ENCODE measurements at regions not wholly inside any gene's neighbourhood (a gene's known extent, or its start where the extent isn't known, plus 50 kb on each side); places are given as distances from the start of the nearest gene placed in this dataset.

DNA sequence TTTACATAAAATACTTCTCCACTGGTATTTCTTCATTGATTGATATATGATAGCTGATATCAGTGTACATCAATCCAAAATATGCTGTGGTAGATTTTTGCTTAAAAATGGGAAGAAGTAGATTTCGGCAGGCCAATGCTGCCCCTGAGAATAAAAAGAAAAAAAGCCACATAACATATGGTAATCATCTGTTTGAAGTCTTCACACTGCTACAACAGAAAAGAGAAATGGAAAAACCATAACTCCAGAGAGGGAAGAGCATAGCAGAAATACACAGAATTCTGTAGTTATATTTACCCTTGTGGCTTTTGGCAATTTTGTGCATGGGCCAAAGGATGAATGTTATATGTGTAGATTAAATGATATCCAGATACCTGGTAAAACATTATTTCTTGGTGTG, 143.1 kb upstream of the KCNMB2 start:
- H3K9me3 Mint-ChIP-seq, result no peaks in the 10 kb centered on the region
- no peak for DNase-seq
- peaks cover 0 to 10% (median 2%) of the 10 kb centered on the region in 5 donors for H3K27me3 Mint-ChIP-seq
- H3K4me3 Mint-ChIP-seq, result no peak overlapping the region
- POLR2A ChIA-PET, result no interaction called here
- no peak overlapping the region for H3K27ac Mint-ChIP-seq
- no peak for ATAC-seq
- H3K4me1 Mint-ChIP-seq, result no peaks in the 10 kb centered on the region
- H3K36me3 Mint-ChIP-seq, result no peaks in the 10 kb centered on the region

DNA sequence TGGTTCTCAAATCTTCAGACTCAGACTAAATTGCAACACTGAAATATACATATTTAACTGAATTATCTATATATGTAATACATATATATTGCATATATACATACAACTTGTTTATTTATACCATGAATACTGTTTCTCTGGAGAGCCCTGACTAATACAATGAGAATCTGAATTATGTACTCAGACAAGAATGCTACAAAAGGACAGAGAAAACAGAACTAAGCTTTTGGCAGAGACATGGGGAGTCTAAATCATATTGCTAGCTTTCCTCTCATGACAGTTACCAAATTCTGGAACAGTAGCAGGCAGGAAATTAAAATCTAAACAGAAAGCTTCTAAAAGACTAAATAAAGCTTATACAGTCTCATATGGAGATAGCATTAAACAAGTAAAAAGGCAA, 142.4 kb upstream of the KCNMB2 start:
- POLR2A ChIA-PET, result no interaction called here
- H3K36me3 Mint-ChIP-seq, result no peaks in the 10 kb centered on the region

DNA sequence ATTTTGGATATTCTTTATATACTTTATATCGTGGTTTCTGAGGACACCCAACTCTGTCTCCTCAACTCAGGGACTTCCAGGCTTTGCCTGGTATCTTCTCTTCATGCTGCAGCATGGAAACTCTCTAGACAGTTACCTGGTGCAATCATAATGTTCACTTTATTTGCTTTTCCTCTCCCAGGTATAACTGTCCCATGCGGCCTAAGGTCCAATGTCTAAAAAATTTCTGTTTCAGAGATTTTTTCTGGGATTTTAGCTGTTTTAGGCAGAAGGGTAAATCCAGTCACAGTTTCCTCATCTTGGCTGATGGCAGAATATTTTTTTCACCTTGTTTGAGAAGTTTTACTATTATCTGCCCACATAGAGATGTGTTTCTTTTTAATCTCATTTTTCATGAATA, 139.9 kb upstream of the KCNMB2 start:
- POLR2A ChIA-PET, result no interaction called here

More for the DNA sequence above, 142.4 kb upstream of the KCNMB2 start:
- H3K27me3 Mint-ChIP-seq, result peaks cover 0 to 10% (median 2%) of the 10 kb centered on the region in 5 donors
- H3K27ac Mint-ChIP-seq, result no peak overlapping the region
- no peak overlapping the region for H3K4me3 Mint-ChIP-seq
- ATAC-seq (no peak), DNase-seq (no peak)
- H3K4me1 Mint-ChIP-seq, result no peaks in the 10 kb centered on the region
- H3K9me3 Mint-ChIP-seq, result no peaks in the 10 kb centered on the region

DNA sequence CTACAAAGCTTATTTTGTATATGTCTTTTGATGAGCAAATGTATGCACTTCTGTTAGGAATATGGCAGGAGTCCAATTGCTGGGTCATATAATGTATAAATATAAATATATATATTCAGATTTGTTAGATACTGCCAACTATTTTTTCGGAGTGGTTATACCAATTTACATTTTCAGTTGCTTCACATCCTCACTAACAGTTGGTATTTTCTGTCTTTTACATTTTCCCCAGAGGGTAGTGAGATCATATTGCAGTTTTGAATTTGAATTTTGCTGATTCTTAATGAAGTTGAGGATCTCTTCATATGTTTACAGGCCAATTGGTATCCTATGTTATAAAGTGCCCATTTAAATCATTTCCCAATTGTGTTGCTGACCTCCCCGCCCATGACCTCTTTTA, 139.0 kb upstream of the KCNMB2 start:
- Mint-ChIP-seq H3K27ac (no peak overlapping the region), H3K27me3 (peaks cover 0 to 4% (median 2%) of the 10 kb centered on the region in 5 donors), H3K4me1 (no peaks in the 10 kb centered on the region), H3K4me3 (no peak overlapping the region), H3K36me3 (no peaks in the 10 kb centered on the region), H3K9me3 (no peaks in the 10 kb centered on the region)
- DNase-seq, result no peak
- POLR2A ChIA-PET, result no interaction called here
- ATAC-seq, result no peak

More for the DNA sequence above, 139.9 kb upstream of the KCNMB2 start:
- Mint-ChIP-seq H3K4me3 (no peak overlapping the region), H3K4me1 (no peaks in the 10 kb centered on the region), H3K27me3 (peaks cover 0 to 2% (median 0%) of the 10 kb centered on the region in 5 donors), H3K9me3 (no peaks in the 10 kb centered on the region), H3K27ac (no peak overlapping the region), H3K36me3 (no peaks in the 10 kb centered on the region)
- ATAC-seq (no peak), DNase-seq (no peak)

DNA sequence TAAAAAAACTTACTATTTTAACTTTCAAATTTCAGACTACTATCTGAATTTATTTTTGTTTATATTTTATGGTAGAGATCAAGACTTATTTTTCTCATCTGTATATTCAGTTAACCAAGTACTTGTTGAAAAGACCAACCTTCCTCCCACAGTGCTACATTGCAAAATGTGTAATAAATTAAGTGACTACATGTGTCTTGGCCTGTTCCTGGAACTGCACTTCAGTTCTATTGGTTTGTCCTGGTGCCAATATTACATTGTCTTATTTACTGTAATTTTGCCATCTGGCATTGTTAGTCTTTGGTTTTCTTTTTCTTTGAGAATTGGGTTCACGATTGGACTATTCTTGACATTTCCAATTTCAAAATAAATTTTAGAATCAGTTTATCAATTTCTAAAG, 138.4 kb upstream of the KCNMB2 start:
- no peak overlapping the region for H3K27ac Mint-ChIP-seq
- ATAC-seq (no peak), DNase-seq (no peak)
- H3K27me3 Mint-ChIP-seq, result peaks cover 0 to 4% (median 2%) of the 10 kb centered on the region in 5 donors
- no peaks in the 10 kb centered on the region for H3K4me1 Mint-ChIP-seq
- POLR2A ChIA-PET, result no interaction called here
- H3K36me3 Mint-ChIP-seq, result no peaks in the 10 kb centered on the region
- H3K4me3 Mint-ChIP-seq, result no peak overlapping the region
- H3K9me3 Mint-ChIP-seq, result no peaks in the 10 kb centered on the region

DNA sequence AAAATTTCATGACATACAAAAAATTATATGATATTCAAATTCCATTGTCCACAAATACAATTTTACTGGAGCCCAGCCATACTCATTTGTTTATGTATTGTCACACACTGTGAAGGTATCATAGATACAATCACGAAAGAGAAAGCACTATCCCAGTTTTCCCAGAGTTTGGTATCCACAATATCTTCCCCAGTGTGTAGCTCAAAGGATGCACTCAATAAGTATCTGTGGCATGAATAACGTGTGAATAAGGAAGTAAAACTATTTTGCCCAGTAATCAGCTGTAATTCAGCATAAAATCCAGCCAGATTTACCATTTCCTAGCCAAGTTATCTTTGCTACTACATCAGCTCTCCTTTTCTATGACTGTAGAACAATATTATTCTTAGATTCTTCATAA, 131.3 kb upstream of the KCNMB2 start:
- no peaks in the 10 kb centered on the region for H3K36me3 Mint-ChIP-seq

DNA sequence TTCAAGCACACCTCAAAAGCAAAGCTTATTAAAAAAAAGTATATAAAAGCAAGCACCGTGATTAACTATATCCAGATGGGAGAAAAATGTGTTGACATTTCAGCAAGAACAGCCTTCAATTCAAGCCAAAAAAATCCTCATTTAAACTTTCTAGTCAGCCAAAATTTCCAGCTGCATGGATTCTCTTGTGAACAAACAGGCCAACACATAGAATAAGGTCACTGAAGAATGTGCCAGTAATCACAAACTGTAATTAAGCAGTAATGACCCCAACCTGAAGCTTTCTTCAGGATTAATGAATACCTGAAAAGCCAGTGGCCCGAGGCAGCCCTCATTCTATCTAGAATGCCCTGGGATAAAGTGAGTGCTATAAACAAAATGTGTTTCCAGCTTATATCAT, 130.7 kb upstream of the KCNMB2 start:
- Mint-ChIP-seq H3K4me1 (no peaks in the 10 kb centered on the region), H3K27me3 (peaks cover 6 to 11% (median 9%) of the 10 kb centered on the region in 5 donors), H3K36me3 (no peaks in the 10 kb centered on the region), H3K9me3 (no peaks in the 10 kb centered on the region), H3K27ac (no peak overlapping the region), H3K4me3 (no peak overlapping the region)
- POLR2A ChIA-PET, result no interaction called here
- ATAC-seq (no peak), DNase-seq (no peak)

More for the DNA sequence above, 131.3 kb upstream of the KCNMB2 start:
- Mint-ChIP-seq H3K9me3 (no peaks in the 10 kb centered on the region), H3K4me1 (no peaks in the 10 kb centered on the region), H3K4me3 (no peak overlapping the region), H3K27ac (no peak overlapping the region), H3K27me3 (peaks cover 6 to 9% (median 8%) of the 10 kb centered on the region in 5 donors)
- DNase-seq, result no peak
- no peak for ATAC-seq
- POLR2A ChIA-PET, result no interaction called here

DNA sequence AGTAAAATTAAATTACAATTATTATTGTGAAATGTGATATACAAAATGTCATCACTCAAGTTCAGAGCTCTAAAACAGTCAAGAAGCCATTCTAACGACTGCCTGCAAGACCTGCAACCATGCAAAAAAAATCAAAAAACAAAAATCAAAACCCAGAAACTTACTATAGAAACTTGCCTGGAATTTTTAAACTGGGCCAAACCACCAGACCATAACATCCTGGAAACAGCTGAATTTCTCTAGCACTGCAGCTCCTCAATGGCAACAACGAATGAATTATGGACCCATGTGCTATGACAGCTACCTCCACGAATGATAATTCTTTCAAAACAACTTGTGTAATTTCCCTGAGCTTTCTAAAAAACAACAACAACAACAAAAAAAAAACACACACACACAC, 130.0 kb upstream of the KCNMB2 start:
- POLR2A ChIA-PET, result no interaction called here
- no peak for ATAC-seq

DNA sequence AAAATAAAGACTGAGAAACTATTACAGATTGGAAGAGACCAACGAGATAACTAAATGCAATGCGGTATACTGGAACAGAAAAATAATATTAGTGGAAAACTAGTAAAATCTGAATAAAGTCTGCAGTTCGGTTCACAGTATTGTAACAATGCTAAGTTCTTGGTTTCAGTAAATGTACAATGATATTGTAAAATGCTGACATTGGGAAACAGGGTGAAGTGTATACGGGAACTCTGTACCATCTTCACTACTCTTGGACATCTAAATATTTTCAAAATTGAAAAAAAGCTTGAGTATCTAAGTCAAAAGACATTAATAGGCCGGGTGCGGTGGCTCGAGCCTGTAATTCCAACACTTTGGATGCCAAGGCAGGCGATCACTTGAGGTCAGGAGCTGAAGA, 120.9 kb upstream of the KCNMB2 start:
- Mint-ChIP-seq H3K36me3 (no peaks in the 10 kb centered on the region), H3K27me3 (peaks cover 0 to 20% (median 4%) of the 10 kb centered on the region in 5 donors), H3K4me1 (no peaks in the 10 kb centered on the region), H3K27ac (no peak overlapping the region), H3K4me3 (no peak overlapping the region), H3K9me3 (no peaks in the 10 kb centered on the region)
- ATAC-seq (no peak), DNase-seq (no peak)
- POLR2A ChIA-PET, result no interaction called here

More for the DNA sequence above, 130.0 kb upstream of the KCNMB2 start:
- no peaks in the 10 kb centered on the region for H3K4me1 Mint-ChIP-seq
- H3K27me3 Mint-ChIP-seq, result peaks cover 8 to 13% (median 11%) of the 10 kb centered on the region in 5 donors
- H3K4me3 Mint-ChIP-seq, result no peak overlapping the region
- no peaks in the 10 kb centered on the region for H3K9me3 Mint-ChIP-seq
- DNase-seq, result no peak
- H3K36me3 Mint-ChIP-seq, result no peaks in the 10 kb centered on the region
- H3K27ac Mint-ChIP-seq, result no peak overlapping the region

DNA sequence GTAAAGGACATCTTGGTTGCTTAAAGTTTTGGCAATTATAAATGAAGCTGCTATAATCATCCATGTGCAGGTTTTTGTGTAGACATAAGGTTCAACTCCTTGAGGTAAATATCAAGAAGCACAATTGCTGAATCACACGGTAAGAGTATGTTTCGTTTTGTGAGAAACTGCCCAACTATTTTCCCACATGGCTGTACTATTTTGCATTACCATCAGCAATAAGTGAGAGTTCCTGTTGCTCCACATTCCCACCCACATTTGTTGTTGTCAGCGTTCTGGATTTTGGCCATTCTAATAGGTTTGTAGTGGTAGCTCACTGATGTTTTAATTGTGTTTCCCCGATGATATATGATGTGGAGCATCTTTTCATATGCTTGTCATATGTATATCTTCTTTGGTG, 118.5 kb upstream of the KCNMB2 start:
- H3K36me3 Mint-ChIP-seq, result no peaks in the 10 kb centered on the region
- POLR2A ChIA-PET, result no interaction called here
- no peak for ATAC-seq
- H3K27ac Mint-ChIP-seq, result no peak overlapping the region
- peaks cover 0 to 9% (median 0%) of the 10 kb centered on the region in 5 donors for H3K27me3 Mint-ChIP-seq
- H3K4me3 Mint-ChIP-seq, result no peak overlapping the region
- no peaks in the 10 kb centered on the region for H3K4me1 Mint-ChIP-seq
- DNase-seq, result no peak
- H3K9me3 Mint-ChIP-seq, result no peaks in the 10 kb centered on the region

DNA sequence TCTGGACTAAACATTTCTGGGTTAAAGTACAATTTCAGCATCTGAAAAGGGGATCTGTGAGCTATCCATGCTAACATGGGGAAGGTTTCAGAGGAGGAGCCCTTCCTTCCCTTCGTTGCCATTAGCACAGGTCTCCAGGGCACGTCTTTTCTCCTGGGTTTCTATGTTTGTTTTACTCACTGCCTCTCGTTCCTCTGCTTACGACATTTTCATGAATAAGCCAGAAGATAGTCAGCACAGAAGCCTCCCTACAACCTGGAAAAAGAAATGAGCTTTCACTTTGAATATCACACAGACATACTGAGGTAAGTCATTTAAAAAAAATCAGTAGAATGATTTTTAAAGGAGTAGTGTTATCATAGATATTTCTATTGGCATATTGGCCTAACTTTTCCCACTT, 117.2 kb upstream of the KCNMB2 start:
- H3K9me3 Mint-ChIP-seq, result no peaks in the 10 kb centered on the region
- POLR2A ChIA-PET, result no interaction called here
- no peak overlapping the region for H3K4me3 Mint-ChIP-seq
- no peak overlapping the region for H3K27ac Mint-ChIP-seq
- H3K36me3 Mint-ChIP-seq, result no peaks in the 10 kb centered on the region
- no peaks in the 10 kb centered on the region for H3K27me3 Mint-ChIP-seq
- no peak for DNase-seq
- ATAC-seq, result no peak
- no peaks in the 10 kb centered on the region for H3K4me1 Mint-ChIP-seq

DNA sequence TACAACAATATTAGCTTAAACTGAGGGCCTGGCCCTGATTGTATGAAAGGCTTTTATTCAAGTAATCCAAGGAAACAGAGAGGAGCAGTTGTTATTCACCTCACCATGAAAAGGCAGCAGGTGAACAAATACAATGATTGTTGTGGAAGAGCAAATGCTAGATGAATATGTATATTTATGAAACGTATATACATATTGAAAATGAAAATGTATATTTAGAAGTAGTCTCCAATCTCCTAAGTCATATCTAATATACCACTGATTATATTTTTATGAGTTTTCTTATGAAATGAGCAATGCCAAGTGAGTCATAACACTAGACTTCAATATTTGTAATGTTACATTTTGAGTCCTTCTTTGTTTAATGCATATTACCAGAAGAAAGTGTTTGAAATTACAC, 116.2 kb upstream of the KCNMB2 start:
- ATAC-seq (no peak), DNase-seq (no peak)
- no peaks in the 10 kb centered on the region for H3K4me1 Mint-ChIP-seq
- H3K27me3 Mint-ChIP-seq, result no peaks in the 10 kb centered on the region
- H3K9me3 Mint-ChIP-seq, result no peaks in the 10 kb centered on the region
- no peak overlapping the region for H3K27ac Mint-ChIP-seq
- H3K4me3 Mint-ChIP-seq, result no peak overlapping the region
- POLR2A ChIA-PET, result no interaction called here
- no peaks in the 10 kb centered on the region for H3K36me3 Mint-ChIP-seq

DNA sequence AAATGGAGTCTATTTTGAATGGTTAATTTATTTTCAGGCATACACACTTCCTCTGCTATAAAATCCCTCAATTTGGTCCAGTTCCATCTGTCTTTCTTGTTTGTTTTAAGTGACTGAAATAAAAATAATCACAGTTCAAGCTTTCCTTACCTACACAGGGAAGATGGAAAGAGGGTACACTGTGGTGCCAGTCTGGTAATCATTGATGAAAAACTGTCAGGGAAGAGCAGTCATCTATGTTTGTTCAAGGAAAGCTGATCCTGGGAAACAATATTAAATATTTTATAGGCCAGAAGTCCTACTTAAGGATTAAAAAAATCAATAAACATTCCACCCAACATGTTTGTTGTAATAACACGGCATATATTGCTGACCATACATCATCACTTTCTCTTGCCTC, 115.2 kb upstream of the KCNMB2 start:
- DNase-seq, result no peak
- Mint-ChIP-seq H3K27me3 (peaks cover 0 to 1% (median 0%) of the 10 kb centered on the region in 5 donors), H3K4me1 (no peaks in the 10 kb centered on the region), H3K4me3 (no peak overlapping the region), H3K9me3 (no peaks in the 10 kb centered on the region), H3K36me3 (no peaks in the 10 kb centered on the region), H3K27ac (no peak overlapping the region)
- ATAC-seq, result no peak
- POLR2A ChIA-PET, result no interaction called here

DNA sequence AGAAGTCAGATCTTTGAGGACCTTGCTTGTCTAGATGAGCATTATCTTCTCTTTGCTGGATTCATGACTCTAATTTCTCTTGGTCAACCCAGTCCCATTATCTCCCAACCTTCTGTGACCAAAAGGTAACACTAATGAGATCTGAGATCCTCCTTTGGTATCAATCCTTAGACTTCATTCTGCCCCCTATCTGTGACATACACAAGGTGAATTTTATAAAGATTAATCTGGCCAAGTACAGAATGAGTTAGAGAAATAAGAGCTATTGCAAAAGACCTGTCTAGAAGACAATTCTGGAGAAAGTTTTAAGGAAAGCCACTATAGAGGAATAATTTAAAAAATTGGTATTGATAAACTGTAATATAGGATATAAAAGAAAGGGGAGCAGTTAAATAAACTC, 113.8 kb upstream of the KCNMB2 start:
- no peak for ATAC-seq
- Mint-ChIP-seq H3K4me3 (no peak overlapping the region), H3K9me3 (no peaks in the 10 kb centered on the region), H3K27ac (no peak overlapping the region), H3K36me3 (no peaks in the 10 kb centered on the region), H3K4me1 (no peaks in the 10 kb centered on the region), H3K27me3 (peaks cover 0 to 1% (median 0%) of the 10 kb centered on the region in 5 donors)
- POLR2A ChIA-PET, result no interaction called here
- no peak for DNase-seq

DNA sequence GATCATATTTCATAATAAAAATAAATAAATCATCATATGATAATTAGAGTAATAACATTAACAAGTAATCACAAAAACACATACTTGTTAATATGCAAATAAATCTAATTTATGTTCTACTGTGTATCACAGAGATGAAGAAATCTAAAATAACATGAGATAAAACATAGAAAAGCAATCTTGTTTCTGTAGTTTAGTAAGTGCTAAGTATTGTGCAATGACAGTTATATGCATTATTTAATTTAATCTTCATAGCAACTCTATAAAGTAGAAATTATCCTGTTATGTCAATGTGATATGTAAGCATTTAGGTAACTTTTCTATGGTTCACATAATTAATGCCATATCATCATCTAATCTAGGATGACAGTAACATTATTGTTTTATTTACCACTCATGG, 108.2 kb upstream of the KCNMB2 start:
- POLR2A ChIA-PET, result no interaction called here
- Mint-ChIP-seq H3K27me3 (peaks cover 0 to 3% (median 1%) of the 10 kb centered on the region in 5 donors), H3K4me3 (no peak overlapping the region), H3K4me1 (no peaks in the 10 kb centered on the region), H3K36me3 (no peaks in the 10 kb centered on the region), H3K9me3 (no peaks in the 10 kb centered on the region), H3K27ac (no peak overlapping the region)
- no peak for DNase-seq
- ATAC-seq, result no peak
